GM23338 (cell line): ENCODE measurements at regions not wholly inside any gene's neighbourhood (a gene's known extent, or its start where the extent isn't known, plus 50 kb on each side); places are given as distances from the start of the nearest gene placed in this dataset.

Source experiments
- ATAC-seq: fragments of 200-7000 bp; cut with Tn5 transposase; 3 replicates; pipeline ENCODE4 v1.9.1; 2020
- DNase-seq: peaks from one replicate; pipeline ENCODE4 v3.0.0-alpha.2; 2015; ENCODE audit warnings: low spot score
- H2AFZ ChIP-seq: fragments of 200-600 bp; sonication (generic); 2 replicates; pipeline ENCODE4 v1.8.0; 2016; ENCODE audit warnings: antibody characterized with exemption, mild to moderate bottlenecking, moderate library complexity
- H3F3A ChIP-seq: fragments of 200-600 bp; sonication (generic); replicated peaks from 2 replicates; pipeline ENCODE4 v1.8.0; 2017; ENCODE audit warnings: antibody characterized with exemption, mixed run types, low read depth
- H3K27ac ChIP-seq: fragments of 200-600 bp; sonication (generic); 2 replicates; pipeline ENCODE4 v1.6.1; 2016; ENCODE audit warnings: low read depth
- H3K27me3 ChIP-seq: fragments of 200-600 bp; sonication (generic); 2 replicates; pipeline ENCODE4 v1.8.0; 2016; ENCODE audit warnings: mild to moderate bottlenecking, mixed run types, moderate library complexity; ENCODE audit not compliant: insufficient read depth
- H3K36me3 ChIP-seq: fragments of 200-600 bp; sonication (generic); 2 replicates; pipeline ENCODE4 v1.8.0; 2016; ENCODE audit warnings: mild to moderate bottlenecking; ENCODE audit not compliant: insufficient read depth
- H3K4me1 ChIP-seq: fragments of 200-600 bp; sonication (generic); 2 replicates; pipeline ENCODE4 v1.8.0; 2016; ENCODE audit warnings: mild to moderate bottlenecking, moderate library complexity; ENCODE audit not compliant: insufficient read depth
- H3K4me2 ChIP-seq: fragments of 200-600 bp; sonication (generic); 2 replicates; pipeline ENCODE4 v1.7.1; 2017; ENCODE audit warnings: mixed run types
- H3K4me3 ChIP-seq: fragments of 200-600 bp; sonication (generic); 2 replicates; pipeline ENCODE4 v1.6.1; 2016; ENCODE audit warnings: mixed run types
- H3K79me2 ChIP-seq: fragments of 200-600 bp; sonication (generic); replicated peaks from 2 replicates; pipeline ENCODE4 v1.8.0; 2017; ENCODE audit warnings: mild to moderate bottlenecking; ENCODE audit not compliant: insufficient read depth
- H3K9me2 ChIP-seq: fragments of 200-600 bp; sonication (generic); 2 replicates; pipeline ENCODE4 v1.8.0; 2017; ENCODE audit not compliant: insufficient read depth
- H4K20me1 ChIP-seq: fragments of 200-600 bp; sonication (generic); replicated peaks from 2 replicates; pipeline ENCODE4 v1.8.0; 2017; ENCODE audit warnings: mild to moderate bottlenecking; ENCODE audit not compliant: insufficient read depth
- H3K27ac Mint-ChIP-seq: 2 replicates; pipeline ENCODE4 v1.8.0; 2020; ENCODE audit warnings: inconsistent platforms, mild to moderate bottlenecking, moderate library complexity, mixed read lengths
- H3K27me3 Mint-ChIP-seq: 3 replicates; pipeline ENCODE4 v1.8.0; 2022; ENCODE audit warnings: low read depth, mild to moderate bottlenecking, moderate library complexity, mixed read lengths, inconsistent platforms; ENCODE audit not compliant: insufficient read depth, poor library complexity
- H3K36me3 Mint-ChIP-seq: 3 replicates; pipeline ENCODE4 v1.8.0; 2021; ENCODE audit warnings: low read depth, mild to moderate bottlenecking, inconsistent platforms, moderate library complexity, mixed read lengths
- H3K4me1 Mint-ChIP-seq: 3 replicates; pipeline ENCODE4 v1.8.0; 2020; ENCODE audit warnings: mild to moderate bottlenecking, inconsistent platforms, mixed read lengths
- H3K4me3 Mint-ChIP-seq: 3 replicates; pipeline ENCODE4 v1.8.0; 2021; ENCODE audit warnings: moderate library complexity, mild to moderate bottlenecking, inconsistent platforms, mixed read lengths
- H3K9me3 Mint-ChIP-seq: 3 replicates; pipeline ENCODE4 v1.8.0; 2020; ENCODE audit warnings: moderate library complexity, mild to moderate bottlenecking, inconsistent platforms, mixed read lengths
- CREB1 ChIP-seq: fragments of 250-450 bp; sonication (Bioruptor Pico); IDR thresholded peaks from 2 replicates; pipeline ENCODE4 v1.5.0; 2020; ENCODE audit warnings: low read depth, mild to moderate bottlenecking, moderate library complexity
- CTCF ChIP-seq, 2 experiments: fragments of 200-600 bp in 1 of 2; sonication (generic) in 1 of 2; conservative IDR thresholded peaks; 2 replicates each; pipeline versions ENCODE4 v1.5.1 to v1.6.1; 2016 to 2017; ENCODE audit warnings: antibody characterized with exemption in 2 of 2, low read depth in 2 of 2, mild to moderate bottlenecking in 2 of 2, moderate library complexity in 1 of 2
- ETS1 ChIP-seq: IDR thresholded peaks from 2 replicates; pipeline ENCODE4 v1.6.1; 2016; ENCODE audit warnings: antibody characterized with exemption
- EZH2 ChIP-seq: fragments of 200-600 bp; sonication (generic); IDR thresholded peaks from one replicate; pipeline ENCODE4 v1.8.0; 2017; ENCODE audit warnings: antibody characterized with exemption, mild to moderate bottlenecking, low read depth; ENCODE audit not compliant: unreplicated experiment
- EZH2phosphoT487 ChIP-seq: fragments of 200-600 bp; sonication (generic); IDR thresholded peaks from one replicate; pipeline ENCODE4 v1.8.1; 2018; ENCODE audit warnings: antibody characterized with exemption; ENCODE audit not compliant: unreplicated experiment
- JUNB ChIP-seq: IDR thresholded peaks from one replicate; pipeline ENCODE4 v1.6.1; 2016; ENCODE audit warnings: antibody characterized with exemption; ENCODE audit not compliant: unreplicated experiment
- NANOG ChIP-seq: IDR thresholded peaks from 2 replicates; pipeline ENCODE4 v1.6.1; 2016; ENCODE audit warnings: antibody characterized with exemption, borderline replicate concordance
- POLR2AphosphoS5 ChIP-seq: IDR thresholded peaks from 2 replicates; pipeline ENCODE4 v1.6.1; 2016; ENCODE audit warnings: antibody characterized with exemption, low read depth
- REST ChIP-seq: IDR thresholded peaks from one replicate; pipeline ENCODE4 v1.6.1; 2018; ENCODE audit warnings: antibody characterized with exemption; ENCODE audit not compliant: unreplicated experiment
- STAT1 ChIP-seq: IDR thresholded peaks from one replicate; pipeline ENCODE4 v1.6.1; 2016; ENCODE audit warnings: antibody characterized with exemption; ENCODE audit not compliant: unreplicated experiment
- ZNF114 ChIP-seq: fragments of 250-450 bp; sonication (Bioruptor Pico); IDR thresholded peaks from 2 replicates; pipeline ENCODE4 v1.5.0; 2020; ENCODE audit warnings: mild to moderate bottlenecking, moderate library complexity
- ZNF331 ChIP-seq: fragments of 250-450 bp; sonication (Bioruptor Pico); IDR thresholded peaks from 2 replicates; pipeline ENCODE4 v1.5.0; 2020; ENCODE audit warnings: low read depth, mild to moderate bottlenecking, moderate library complexity
- ZNF462 ChIP-seq: fragments of 250-450 bp; sonication (Bioruptor Pico); IDR thresholded peaks from 2 replicates; pipeline ENCODE4 v1.5.0; 2020; ENCODE audit warnings: mild to moderate bottlenecking, moderate library complexity

GRCh38 chr4:123618606-123619005 is 222.0 kb downstream of the SPRY1 start:
- Histone ChIP-seq H3K4me3 (no peak overlapping the region), H3K9me2 (0 out of 2 replicates have a peak, but pooled peaks cover 2% of the 10 kb centered on the region), H3K36me3 (no peaks in the 10 kb centered on the region), H3K4me2 (no peak overlapping the region), H3F3A (no peaks in the 10 kb centered on the region), H3K27me3 (no peaks in the 10 kb centered on the region), H2AFZ (no peak overlapping the region; the same call in 1 of the 2 replicates), H3K27ac (no peak overlapping the region), H4K20me1 (no peaks in the 10 kb centered on the region), H3K79me2 (no peaks in the 10 kb centered on the region), H3K4me1 (peaks cover 2% of the 10 kb centered on the region; the same call in 1 of the 2 replicates)
- Mint-ChIP-seq H3K27ac (no peak overlapping the region), H3K27me3 (no peaks in the 10 kb centered on the region), H3K4me3 (no peak overlapping the region), H3K9me3 (no peaks in the 10 kb centered on the region), H3K4me1 (peaks cover 18% of the 10 kb centered on the region), H3K36me3 (no peaks in the 10 kb centered on the region)
- TF ChIP-seq NANOG (no peak), EZH2phosphoT487 (no peak), STAT1 (no peak), POLR2AphosphoS5 (no peak), ZNF331 (CRISPR knock-in tag) (no peak), ZNF114 (no peak), CREB1 (CRISPR knock-in tag) (no peak), CTCF (conservative IDR thresholded peaks at IDR 0.05; ENCODE audit: low read depth in 2 of 2) (no peak), ETS1 (no peak), EZH2 (no peak), REST (no peak), JUNB (no peak), ZNF462 (CRISPR knock-in tag) (no peak)
- ATAC-seq (no peak), DNase-seq (no peak)
